GM13976 (cell line): ENCODE measurements at regions not wholly inside any gene's neighbourhood (a gene's known extent, or its start where the extent isn't known, plus 50 kb on each side); places are given as distances from the start of the nearest gene placed in this dataset.
"Not testable (repeated sequence)": the region's sequence is repeated elsewhere in the genome, so short reads cannot be mapped to it uniquely, and the experiment has no call there.

ENCODE experiments used
- DNase-seq: peaks from one replicate; pipeline ENCODE4 v3.0.0; 2012; ENCODE audit warnings: low spot score
- CTCF ChIP-seq: IDR thresholded peaks from 2 replicates; pipeline ENCODE4 v1.5.1; 2012; ENCODE audit warnings: borderline replicate concordance, mild to moderate bottlenecking; ENCODE audit not compliant: insufficient read depth; ENCODE audit errors: extremely low read depth, missing control alignments, control extremely low read depth
- in situ Hi-C: fragments of 300-500 bp; cut with MboI; formaldehyde crosslinking; loops from one replicate; pipeline ENCODE4 v1.12.0; 2022; ENCODE audit warnings: low sequenced_read_pairs, mixed read lengths, inconsistent platforms; ENCODE audit not compliant: unreplicated experiment

DNA sequence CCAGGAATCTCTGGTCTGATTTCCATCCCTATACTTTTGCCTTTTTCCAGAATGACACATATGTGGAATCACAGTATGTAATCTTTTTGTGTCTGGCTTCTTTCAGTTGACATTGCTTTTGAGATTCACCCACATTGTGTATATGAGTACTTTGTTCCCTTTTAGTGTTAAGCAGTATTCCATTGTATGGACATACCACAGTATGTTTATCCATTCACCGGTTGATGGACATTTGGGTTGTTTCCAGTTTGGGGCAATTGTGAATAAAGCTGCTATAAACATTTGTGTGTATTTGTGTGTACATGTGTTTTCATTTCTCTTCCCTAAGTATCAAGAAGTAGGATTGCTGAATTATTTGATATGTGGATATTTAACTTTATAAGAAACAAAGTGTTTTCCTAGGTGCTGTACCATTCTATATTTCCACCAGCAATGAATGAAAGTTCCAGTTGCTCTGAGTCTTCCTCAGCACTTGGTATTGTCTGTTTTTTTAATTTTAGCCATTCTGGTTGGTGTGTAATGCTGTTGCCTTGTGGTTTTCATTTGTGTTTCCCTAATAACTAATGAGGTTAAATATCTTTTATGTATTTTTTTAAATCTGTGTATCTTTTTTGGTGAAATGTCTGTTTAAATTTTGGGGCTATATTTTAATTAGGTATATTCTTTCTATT, 203.5 kb upstream of the HAAO start:
- TF ChIP-seq CTCF = no peak
- no peak for DNase-seq
- in situ Hi-C loops = no loop called here

DNA sequence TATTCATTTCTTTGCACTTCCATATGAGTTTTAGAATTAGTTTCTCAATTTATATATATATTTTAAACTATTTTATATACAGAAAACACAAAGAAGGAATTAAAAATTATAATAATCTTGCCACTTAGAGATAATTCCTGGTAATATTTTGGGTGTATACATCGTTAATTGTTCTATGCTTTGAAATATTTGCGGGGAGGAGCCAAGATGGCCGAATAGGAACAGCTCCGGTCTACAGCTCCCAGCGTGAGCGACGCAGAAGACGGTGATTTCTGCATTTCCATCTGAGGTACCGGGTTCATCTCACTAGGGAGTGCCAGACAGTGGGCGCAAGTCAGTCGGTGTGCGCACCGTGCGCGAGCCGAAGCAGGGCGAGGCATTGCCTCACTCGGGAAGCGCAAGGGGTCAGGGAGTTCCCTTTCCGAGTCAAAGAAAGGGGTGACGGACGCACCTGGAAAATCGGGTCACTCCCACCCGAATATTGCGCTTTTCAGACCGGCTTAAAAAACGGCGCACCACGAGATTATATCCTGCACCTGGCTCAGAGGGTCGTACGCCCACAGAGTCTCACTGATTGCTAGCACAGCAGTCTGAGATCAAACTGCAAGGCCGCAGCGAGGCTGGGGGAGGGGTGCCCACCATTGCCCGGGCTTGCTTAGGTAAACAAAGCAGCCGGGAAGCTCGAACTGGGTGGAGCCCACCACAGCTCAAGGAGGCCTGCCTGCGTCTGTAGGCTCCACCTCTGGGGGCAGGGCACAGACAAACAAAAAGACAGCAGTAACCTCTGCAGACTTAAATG, 197.1 kb upstream of the HAAO start:
- DNase-seq, in situ Hi-C loops: not testable (repeated sequence)

DNA sequence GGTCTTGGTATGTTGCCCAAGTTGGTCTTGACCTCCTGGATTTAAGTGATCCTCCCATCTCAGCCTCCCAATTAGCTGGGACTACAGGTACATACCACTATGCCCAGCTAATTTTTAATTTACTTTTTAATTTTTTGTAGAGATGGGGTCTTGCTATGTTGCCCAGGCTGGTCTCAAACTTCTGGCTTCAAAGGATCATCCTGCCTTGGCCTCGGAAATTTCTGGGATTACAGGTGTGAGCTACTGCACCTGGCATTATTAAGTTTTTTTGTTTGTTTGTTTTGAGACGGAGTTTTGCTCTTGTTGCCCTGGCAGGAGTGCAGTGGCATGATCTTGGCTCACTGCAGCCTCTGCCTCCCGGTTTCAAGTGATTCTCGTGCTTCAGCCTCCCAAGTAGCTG, 195.7 kb upstream of the HAAO start:
- DNase-seq, in situ Hi-C loops: not testable (repeated sequence)

DNA sequence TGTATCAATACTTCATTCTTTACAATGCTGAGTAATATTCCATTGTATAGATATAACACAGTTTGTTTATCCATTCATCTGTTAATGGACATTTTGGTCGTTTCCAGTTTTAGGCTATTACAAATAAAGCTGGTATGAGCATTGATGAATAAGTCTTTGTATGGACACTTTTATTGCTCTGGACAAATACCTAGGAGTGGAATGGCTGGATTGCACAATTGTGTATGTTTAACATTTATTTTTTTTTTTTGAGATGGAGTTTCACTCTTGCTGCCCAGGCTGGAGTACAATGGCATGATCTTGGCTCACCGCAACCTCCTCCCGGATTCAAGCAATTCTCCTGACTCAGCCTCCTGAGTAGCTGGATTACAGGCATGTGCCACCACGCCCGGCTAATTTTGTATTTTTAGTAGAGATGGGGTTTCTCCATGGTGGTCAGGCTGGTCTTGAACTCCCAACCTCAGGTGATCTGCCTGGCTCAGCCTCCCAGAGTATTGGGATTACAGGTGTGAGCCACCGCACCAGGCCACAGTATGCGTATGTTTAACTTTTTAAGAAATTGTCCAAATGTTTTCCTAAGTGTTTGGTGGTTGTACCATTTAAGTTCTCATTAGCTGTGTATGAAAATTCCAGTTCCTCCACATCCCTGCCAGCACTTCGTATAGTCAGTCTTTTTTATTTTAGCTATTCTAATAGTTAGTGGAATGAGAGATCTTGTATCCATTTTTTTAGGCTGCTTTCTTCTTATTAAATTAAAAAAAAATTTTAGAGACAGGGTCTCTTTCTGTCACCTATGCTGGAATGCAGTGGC, 194.9 kb upstream of the HAAO start:
- in situ Hi-C loops = no loop called here
- DNase-seq = no peak
- no peak for TF ChIP-seq CTCF

- in situ Hi-C loops = no loop called here
- no peak for DNase-seq
- no peak for TF ChIP-seq CTCF
Measured at GRCh38 chr2:42984617-42985016, 192.2 kb upstream of the HAAO start.

GRCh38 chr2:42984081-42984480, 191.7 kb upstream of the HAAO start:
- DNase-seq = no peak
- no peak for TF ChIP-seq CTCF
- in situ Hi-C loops = no loop called here

- no peak for DNase-seq
- in situ Hi-C loops = no loop called here
- TF ChIP-seq CTCF = no peak
Measured at GRCh38 chr2:42980764-42981416, 188.5 kb upstream of the HAAO start.
